ENCODE measurements at regions not wholly inside any gene's neighbourhood (a gene's known extent, or its start where the extent isn't known, plus 50 kb on each side); places are given as distances from the start of the nearest gene placed in this dataset.

DNA sequence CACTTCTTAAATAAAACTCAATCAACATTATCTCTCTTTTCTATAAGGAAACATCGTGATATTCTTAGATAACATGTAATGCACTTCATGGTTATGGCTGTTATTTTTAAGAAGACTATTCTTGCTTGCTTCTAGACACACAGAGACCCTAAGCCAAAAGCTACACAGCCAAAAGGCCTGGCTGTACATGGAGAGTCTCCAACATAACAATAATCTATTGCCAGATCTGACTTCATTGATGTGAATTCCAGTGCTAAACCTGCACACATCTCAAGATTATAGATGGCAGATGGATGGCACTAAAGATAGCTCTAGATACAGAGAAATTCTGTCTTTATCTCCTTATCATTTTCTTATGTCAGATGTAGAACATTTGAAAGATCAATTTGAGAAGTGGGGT, 811.6 kb upstream of the ZNF608 start:
- peaks cover 18% of the 10 kb centered on the region for H3K4me1 ChIP-seq (ENCODE audit: control insufficient read depth, extremely low read depth, insufficient read depth, low read length)
- H2AFZ ChIP-seq (ENCODE audit: low read depth, low read length): no peak overlapping the region
- no peaks in the 10 kb centered on the region for H4K20me1 ChIP-seq (replicated peaks; ENCODE audit: control insufficient read depth, extremely low read depth, insufficient read depth, low read length)
- intact Hi-C loops (cut with micrococcal nuclease) (loop anchor here (2.0 to 10.0 kb wide), 6 partner anchors 73 to 907 kb away; partner anchors contain the start of gene ZNF608), dilution Hi-C loops (cut with MboI; ENCODE audit: extremely low pct_ligation_motif_present, low sequenced_read_pairs) (no loop called here)
- no peaks in the 10 kb centered on the region for H3K9me3 ChIP-seq (replicated peaks; ENCODE audit: control insufficient read depth, insufficient read depth, low read length)
- H3K4me3 ChIP-seq (replicated peaks in 1 of 3; ENCODE audit: insufficient read depth in 1 of 3, low read depth in 1 of 3, low read length in 3 of 3): no peak overlapping the region
- ChIA-PET CTCF (interaction anchor here (2.0 to 2.7 kb wide), 2 partner anchors 8 to 146 kb away, joined by 16 to 19 read pairs; no protein-coding TSS in a partner anchor), POLR2A (no interaction called here)
- no TSS peak for BruUV-seq (replicated peaks)
- H3K9me1 ChIP-seq (replicated peaks; ENCODE audit: control insufficient read depth, extremely low read depth, insufficient read depth, low read length): no peaks in the 10 kb centered on the region
- H3K9ac ChIP-seq (replicated peaks; ENCODE audit: extremely low read depth, insufficient read depth, low read length): no peak overlapping the region
- DNase-seq (ENCODE audit: low read depth, low spot score) (peak; percentile 7), FAIRE-seq (no peak)
- H3K36me3 ChIP-seq (ENCODE audit: control insufficient read depth in 2 of 2, extremely low read depth in 1 of 2, insufficient read depth in 2 of 2, low read length in 2 of 2): no peaks in the 10 kb centered on the region
- TF ChIP-seq GATA2 (IDR thresholded peaks at IDR 0.05; ENCODE audit: insufficient read depth, insufficient read length, low read depth, low read length): no peak
- TF ChIP-seq MAX (IDR thresholded peaks at IDR 0.05; ENCODE audit: insufficient read depth, insufficient read length): no peak
- TF ChIP-seq POLR2AphosphoS5 (IDR thresholded peaks at IDR 0.05; ENCODE audit: insufficient read depth, low read depth, low read length): no peak
- TF ChIP-seq POLR2A (IDR thresholded peaks at IDR 0.05; ENCODE audit: low read depth, low read length): no peak
- no peak for TF ChIP-seq FOS (IDR thresholded peaks at IDR 0.05; ENCODE audit: borderline replicate concordance, insufficient read depth, low read length)
- no peak for TF ChIP-seq JUN (IDR thresholded peaks at IDR 0.05; ENCODE audit: borderline replicate concordance, insufficient read depth, insufficient read length, low read depth)
- no peak for TF ChIP-seq EZH2 (IDR thresholded peaks at IDR 0.05; ENCODE audit: borderline replicate concordance, low read depth, low read length, severe bottlenecking)
- TF ChIP-seq CTCF (IDR thresholded peaks at IDR 0.05; ENCODE audit: extremely low read depth in 1 of 2, insufficient read depth in 1 of 2, low read depth in 1 of 2, low read length in 2 of 2): no peak
- TF ChIP-seq MYC (IDR thresholded peaks at IDR 0.05; ENCODE audit: low read depth, low read length): no peak
- peak overlapping the region; percentile 4 for H3K4me2 ChIP-seq (ENCODE audit: insufficient read depth, low read length)
- H3K79me2 ChIP-seq (ENCODE audit: control insufficient read depth, insufficient read depth, low read length): no peaks in the 10 kb centered on the region
- H3K27me3 ChIP-seq (ENCODE audit: control insufficient read depth in 2 of 2, insufficient read depth in 2 of 2, low read length in 2 of 2): no peaks in the 10 kb centered on the region
- H3K27ac ChIP-seq (ENCODE audit: insufficient read depth, low read depth, low read length): peak overlapping the region; percentile 51

Measured in endothelial cell of umbilical vein (primary cell).